Activated naive CD4-positive, alpha-beta T cell treated with anti-CD3 and anti-CD28 coated beads for 36 hours (primary cell): ENCODE measurements at regions not wholly inside any gene's neighbourhood (a gene's known extent, or its start where the extent isn't known, plus 50 kb on each side); places are given as distances from the start of the nearest gene placed in this dataset.

Experiments
- CTCF ChIA-PET: fragments of 350-600 bp; sonication (Branson Sonifier 250); formaldehyde crosslinking; loops from one replicate; lab custom pipeline; 2021; ENCODE audit warnings: antibody characterized with exemption; lab: Charles Lee
- DNase-seq: peaks from one replicate; pipeline ENCODE4 v3.0.0-alpha.2; 2020
- H3K27ac Mint-ChIP-seq: one replicate; pipeline ENCODE4 v1.8.0; 2021; ENCODE audit warnings: mild to moderate bottlenecking, mixed read lengths
- H3K27me3 Mint-ChIP-seq: one replicate; pipeline ENCODE4 v1.8.0; 2021; ENCODE audit warnings: low read depth, mixed read lengths
- H3K36me3 Mint-ChIP-seq: one replicate; pipeline ENCODE4 v1.8.0; 2021; ENCODE audit warnings: low read depth, mixed read lengths
- H3K4me1 Mint-ChIP-seq: one replicate; pipeline ENCODE4 v1.8.0; 2021; ENCODE audit warnings: low read depth, mixed read lengths
- H3K4me3 Mint-ChIP-seq: one replicate; pipeline ENCODE4 v1.8.0; 2021; ENCODE audit warnings: mild to moderate bottlenecking, moderate library complexity, mixed read lengths
- H3K9me3 Mint-ChIP-seq: one replicate; pipeline ENCODE4 v1.8.0; 2021; ENCODE audit warnings: mixed read lengths
- intact Hi-C: fragments of 100-400 bp; cut with micrococcal nuclease; formaldehyde crosslinking; loops from one replicate; pipeline ENCODE4 v1.15.1; 2023

DNA sequence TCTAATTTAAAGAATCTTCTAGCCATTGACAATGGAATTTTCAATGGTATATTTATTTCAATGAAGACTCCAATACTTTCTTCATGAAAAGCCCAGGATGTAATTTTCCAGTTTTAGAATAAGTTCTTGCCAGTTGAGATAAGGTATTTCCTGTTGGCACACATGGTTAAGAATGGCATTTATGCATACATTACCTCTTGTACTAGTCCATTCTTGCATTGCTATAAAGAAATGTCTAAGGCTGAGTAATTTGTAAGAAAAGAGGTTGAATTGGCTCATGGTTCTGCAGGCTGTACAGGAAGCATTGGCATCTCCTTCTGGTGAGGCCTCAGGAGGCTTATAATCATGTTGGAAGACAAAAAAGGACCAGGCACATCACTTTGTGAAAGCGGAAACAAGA lies 1179.6 kb downstream of the AMY1C start:
- CTCF ChIA-PET: no interaction called here
- DNase-seq: no peak
- Mint-ChIP-seq H3K27me3 (no peaks in the 10 kb centered on the region), H3K4me1 (no peaks in the 10 kb centered on the region), H3K9me3 (peaks cover 15% of the 10 kb centered on the region), H3K36me3 (no peaks in the 10 kb centered on the region), H3K27ac (no peak overlapping the region), H3K4me3 (no peak overlapping the region)
- intact Hi-C loops: no loop called here

DNA sequence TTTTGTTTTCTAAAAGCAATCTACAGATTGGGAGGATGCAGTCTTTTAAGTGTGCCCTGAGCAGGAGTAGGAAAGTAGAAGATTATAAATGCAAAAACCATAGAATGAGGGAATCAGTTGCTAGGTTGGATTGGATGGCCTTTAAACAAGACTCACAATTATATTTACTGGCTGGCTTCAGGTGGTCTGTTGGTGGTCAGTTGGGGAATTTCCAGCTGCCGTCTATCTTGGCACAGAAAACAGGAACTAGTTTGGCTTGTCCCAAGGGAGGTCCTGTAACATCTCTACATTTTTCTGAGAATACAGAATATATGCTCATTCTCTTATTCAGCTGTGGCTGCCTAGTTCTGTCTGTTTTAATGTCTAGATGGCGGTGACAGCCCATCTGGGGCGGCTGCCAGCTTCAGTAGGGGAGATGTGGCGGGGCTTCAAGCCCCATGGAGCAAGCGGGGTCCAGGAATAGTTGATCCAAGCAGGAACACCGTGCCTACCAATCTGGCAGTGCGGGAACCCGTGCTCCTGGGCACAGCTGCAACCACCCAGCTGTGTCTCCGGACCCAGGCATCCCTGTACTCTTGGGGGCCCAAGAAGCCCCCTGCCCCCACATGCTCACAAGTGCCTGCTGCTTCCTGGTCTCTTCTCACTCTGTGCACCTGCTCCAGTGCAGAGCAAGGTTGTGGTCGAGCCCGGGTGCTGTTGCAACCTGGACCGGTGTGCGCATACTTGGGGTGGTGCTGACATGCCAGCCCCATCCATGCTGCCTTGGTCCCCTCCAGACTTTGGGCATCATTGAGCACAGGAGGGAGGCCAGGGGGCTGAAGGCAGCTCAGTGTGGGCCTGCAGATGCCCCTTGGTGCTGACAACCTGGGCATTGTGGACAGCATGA lies 1182.6 kb downstream of the AMY1C start:
- no peak overlapping the region for H3K4me3 Mint-ChIP-seq
- no peaks in the 10 kb centered on the region for H3K36me3 Mint-ChIP-seq
- H3K27ac Mint-ChIP-seq: no peak overlapping the region
- H3K27me3 Mint-ChIP-seq: no peaks in the 10 kb centered on the region
- no peak for DNase-seq
- H3K9me3 Mint-ChIP-seq: peaks cover 15% of the 10 kb centered on the region
- intact Hi-C loops: no loop called here
- CTCF ChIA-PET: no interaction called here
- no peaks in the 10 kb centered on the region for H3K4me1 Mint-ChIP-seq

DNA sequence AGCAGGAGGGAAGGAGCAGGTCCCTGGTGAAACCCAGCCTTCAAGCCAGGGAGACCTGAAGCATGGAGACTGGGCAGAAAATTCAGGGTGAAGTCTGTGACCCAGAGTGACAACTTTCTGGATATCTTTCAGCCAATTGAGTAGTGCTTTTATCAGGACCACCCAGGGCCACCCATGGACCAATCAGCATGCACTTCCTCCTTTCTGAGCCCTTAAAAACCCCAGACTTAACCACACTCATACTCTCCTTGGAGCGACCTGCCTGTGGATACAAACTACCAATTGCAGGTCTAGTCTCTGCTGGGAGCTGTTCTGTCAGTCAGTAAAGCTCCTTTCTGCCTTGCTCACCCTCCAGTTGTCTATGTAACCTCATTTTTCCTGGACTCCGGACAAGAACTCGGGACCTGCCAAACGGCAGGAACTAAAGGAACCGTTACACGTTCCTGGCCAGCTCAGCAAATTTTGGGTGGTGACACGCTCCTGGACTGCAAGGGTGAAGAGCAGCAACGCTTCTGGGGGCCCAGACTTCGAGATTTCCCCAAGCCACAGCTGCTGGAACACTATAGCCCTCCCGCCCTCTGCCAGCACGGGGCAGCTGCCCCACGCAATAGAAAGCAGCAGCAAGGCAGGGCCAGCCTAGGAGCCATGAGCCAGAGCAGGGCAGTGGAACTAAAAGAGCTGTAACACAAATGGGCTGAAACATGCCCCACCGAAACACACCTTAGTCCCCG lies 1183.4 kb downstream of the AMY1C start:
- CTCF ChIA-PET: no interaction called here
- Mint-ChIP-seq H3K27ac (no peak overlapping the region), H3K4me1 (no peaks in the 10 kb centered on the region), H3K4me3 (no peak overlapping the region), H3K36me3 (no peaks in the 10 kb centered on the region), H3K9me3 (peaks cover 9% of the 10 kb centered on the region), H3K27me3 (no peaks in the 10 kb centered on the region)
- intact Hi-C loops: no loop called here
- no peak for DNase-seq

DNA sequence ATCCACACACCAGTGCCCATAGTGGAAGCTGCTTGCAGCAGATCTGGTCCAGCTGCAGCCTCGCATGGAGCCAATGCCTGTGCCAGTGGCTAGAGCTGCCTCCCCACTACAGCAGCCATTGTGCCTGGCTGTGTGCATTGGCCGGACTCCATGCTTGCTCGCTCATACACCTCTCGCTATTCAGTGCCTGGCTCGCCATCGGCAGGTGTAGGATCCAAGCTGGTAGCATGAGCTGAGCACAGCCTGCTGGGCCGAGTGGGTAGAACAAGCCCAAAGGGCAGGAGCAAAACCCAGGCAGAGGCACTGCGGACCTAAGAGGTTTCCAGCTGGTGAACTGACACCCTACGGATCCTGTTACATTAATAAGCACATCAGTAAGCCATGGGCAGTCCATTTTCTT lies 1184.1 kb downstream of the AMY1C start:
- intact Hi-C loops: no loop called here
- no peaks in the 10 kb centered on the region for H3K36me3 Mint-ChIP-seq
- peaks cover 11% of the 10 kb centered on the region for H3K9me3 Mint-ChIP-seq
- no peaks in the 10 kb centered on the region for H3K27me3 Mint-ChIP-seq
- H3K4me3 Mint-ChIP-seq: no peak overlapping the region
- no peak for DNase-seq
- CTCF ChIA-PET: no interaction called here
- no peaks in the 10 kb centered on the region for H3K4me1 Mint-ChIP-seq
- no peak overlapping the region for H3K27ac Mint-ChIP-seq

GRCh38 chr1:104945406-104945805 lies 1195.7 kb downstream of the AMY1C start:
- H3K27ac Mint-ChIP-seq: no peak overlapping the region
- intact Hi-C loops: no loop called here
- CTCF ChIA-PET: no interaction called here
- no peaks in the 10 kb centered on the region for H3K36me3 Mint-ChIP-seq
- no peak for DNase-seq
- no peaks in the 10 kb centered on the region for H3K4me1 Mint-ChIP-seq
- no peaks in the 10 kb centered on the region for H3K27me3 Mint-ChIP-seq
- H3K4me3 Mint-ChIP-seq: no peak overlapping the region
- peaks cover 9% of the 10 kb centered on the region for H3K9me3 Mint-ChIP-seq

GRCh38 chr1:104946558-104947210 lies 1197.0 kb downstream of the AMY1C start:
- intact Hi-C loops: no loop called here
- Mint-ChIP-seq H3K4me1 (no peaks in the 10 kb centered on the region), H3K36me3 (no peaks in the 10 kb centered on the region), H3K4me3 (no peak overlapping the region), H3K9me3 (peaks cover 7% of the 10 kb centered on the region), H3K27ac (no peak overlapping the region), H3K27me3 (no peaks in the 10 kb centered on the region)
- no peak for DNase-seq
- CTCF ChIA-PET: no interaction called here

- intact Hi-C loops: no loop called here
- CTCF ChIA-PET: no interaction called here
These were observed 1203.9 kb downstream of the AMY1C start for GRCh38 chr1:104953555-104953954.

DNA sequence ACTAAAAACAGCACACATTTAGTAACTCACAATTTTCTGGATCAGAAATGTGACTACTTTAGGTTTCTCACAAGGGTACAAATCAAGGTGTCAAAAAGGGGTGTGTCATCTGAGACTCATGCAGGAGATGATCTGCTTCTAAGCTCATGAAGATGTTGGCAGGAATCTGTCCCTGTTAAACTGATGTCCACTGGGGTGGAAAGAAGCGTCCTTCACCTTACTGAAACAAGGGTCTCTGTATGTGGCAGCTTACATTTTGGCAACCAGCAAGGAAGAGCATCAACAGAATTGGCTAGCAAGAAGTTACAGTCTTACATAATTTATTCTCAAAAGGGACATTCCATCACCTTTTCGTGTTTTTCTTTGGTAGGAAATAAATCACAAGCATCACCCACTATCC lies 1223.8 kb downstream of the AMY1C start:
- H3K27me3 Mint-ChIP-seq: no peaks in the 10 kb centered on the region
- no peaks in the 10 kb centered on the region for H3K36me3 Mint-ChIP-seq
- DNase-seq: no peak
- no peak overlapping the region for H3K4me3 Mint-ChIP-seq
- no peaks in the 10 kb centered on the region for H3K4me1 Mint-ChIP-seq
- CTCF ChIA-PET: no interaction called here
- no peak overlapping the region for H3K27ac Mint-ChIP-seq
- peaks cover 5% of the 10 kb centered on the region for H3K9me3 Mint-ChIP-seq
- intact Hi-C loops: no loop called here

More at GRCh38 chr1:104953555-104953954, 1203.9 kb downstream of the AMY1C start:
- Mint-ChIP-seq H3K4me1 (no peaks in the 10 kb centered on the region), H3K9me3 (peaks cover 2% of the 10 kb centered on the region), H3K36me3 (no peaks in the 10 kb centered on the region), H3K27me3 (no peaks in the 10 kb centered on the region), H3K27ac (no peak overlapping the region), H3K4me3 (no peak overlapping the region)
- DNase-seq: no peak

DNA sequence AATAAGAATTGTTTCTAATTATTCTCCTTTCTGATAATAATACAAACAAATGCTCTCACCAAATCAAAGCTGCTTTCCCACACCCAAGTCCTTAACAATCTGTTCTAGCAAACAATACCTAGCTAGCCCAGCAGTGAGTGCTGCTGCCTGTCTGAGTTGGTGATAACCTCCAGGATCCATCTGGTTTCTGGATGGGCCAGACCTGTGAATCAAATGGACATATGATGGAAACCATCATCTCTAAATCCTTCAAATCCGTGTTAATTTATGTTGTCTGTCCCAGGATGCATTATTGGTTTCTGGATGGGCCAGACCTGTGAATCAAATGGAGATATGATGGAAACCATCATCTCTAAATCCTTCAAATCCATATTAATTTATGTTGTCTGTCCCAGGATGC lies 1230.0 kb downstream of the AMY1C start:
- CTCF ChIA-PET: no interaction called here
- Mint-ChIP-seq H3K27ac (no peak overlapping the region), H3K36me3 (no peaks in the 10 kb centered on the region), H3K27me3 (no peaks in the 10 kb centered on the region), H3K4me3 (no peak overlapping the region), H3K4me1 (no peaks in the 10 kb centered on the region), H3K9me3 (peaks cover 6% of the 10 kb centered on the region)
- no peak for DNase-seq
- intact Hi-C loops: no loop called here

- Mint-ChIP-seq H3K4me3 (no peak overlapping the region), H3K27me3 (no peaks in the 10 kb centered on the region), H3K27ac (no peak overlapping the region), H3K9me3 (peaks cover 12% of the 10 kb centered on the region), H3K4me1 (no peaks in the 10 kb centered on the region), H3K36me3 (no peaks in the 10 kb centered on the region)
- DNase-seq: no peak
- intact Hi-C loops: no loop called here
- CTCF ChIA-PET: no interaction called here
These were observed 1237.5 kb downstream of the AMY1C start for GRCh38 chr1:104987210-104987609.

DNA sequence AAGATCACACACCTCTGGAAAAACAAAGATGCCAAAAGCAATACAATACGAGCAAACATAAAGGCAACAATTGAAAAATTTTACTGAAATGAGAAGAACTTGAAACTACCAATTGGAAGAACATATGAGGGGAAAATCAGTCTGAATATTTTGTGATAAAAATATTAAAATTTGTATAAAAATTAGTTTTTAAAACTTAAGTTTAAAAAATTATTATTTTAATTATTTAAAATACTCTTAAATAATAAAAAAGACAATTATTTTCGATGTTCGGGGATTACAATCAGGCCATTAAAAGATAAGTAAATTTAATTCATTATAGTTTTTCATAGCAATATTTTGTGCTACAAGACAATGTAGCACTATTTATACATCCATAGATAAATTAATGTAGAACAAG lies 1239.3 kb downstream of the AMY1C start:
- no peak overlapping the region for H3K4me3 Mint-ChIP-seq
- CTCF ChIA-PET: no interaction called here
- no peaks in the 10 kb centered on the region for H3K27me3 Mint-ChIP-seq
- no peaks in the 10 kb centered on the region for H3K4me1 Mint-ChIP-seq
- DNase-seq: no peak
- no peaks in the 10 kb centered on the region for H3K36me3 Mint-ChIP-seq
- H3K27ac Mint-ChIP-seq: no peak overlapping the region
- peaks cover 9% of the 10 kb centered on the region for H3K9me3 Mint-ChIP-seq
- intact Hi-C loops: no loop called here

DNA sequence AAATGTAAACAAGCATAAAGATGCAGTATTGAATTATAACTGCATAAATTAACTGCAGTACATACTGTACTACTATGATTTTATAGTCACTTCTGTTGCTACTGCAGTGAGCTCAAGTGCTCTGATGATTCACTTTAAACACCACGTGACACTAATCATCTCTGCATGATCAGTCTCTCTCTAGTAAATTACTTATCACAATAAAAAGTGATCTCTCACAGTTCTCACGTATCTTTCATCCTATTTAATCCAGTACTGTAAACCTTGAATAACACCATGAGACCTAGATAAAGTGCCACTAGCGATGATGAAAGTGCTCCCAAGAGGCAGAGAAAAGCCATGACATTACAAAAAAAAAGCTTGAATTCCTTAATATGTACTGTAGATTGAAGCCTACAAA lies 1242.0 kb downstream of the AMY1C start:
- Mint-ChIP-seq H3K4me3 (no peak overlapping the region), H3K36me3 (no peaks in the 10 kb centered on the region), H3K27ac (no peak overlapping the region), H3K27me3 (no peaks in the 10 kb centered on the region), H3K4me1 (no peaks in the 10 kb centered on the region), H3K9me3 (peaks cover 5% of the 10 kb centered on the region)
- CTCF ChIA-PET: interaction anchor here (0.6 kb wide), 1 partner anchor 71 kb away, joined by 3 read pairs; no protein-coding TSS in a partner anchor
- DNase-seq: no peak
- intact Hi-C loops: no loop called here
